ENCODE measurements at regions not wholly inside any gene's neighbourhood (a gene's known extent, or its start where the extent isn't known, plus 50 kb on each side); places are given as distances from the start of the nearest gene placed in this dataset.

- Histone ChIP-seq H3K4me3 (ENCODE audit: low read depth, low read length) (no peak overlapping the region), H3K9me3 (ENCODE audit: control insufficient read depth, insufficient read depth, low read depth, low read length) (no peaks in the 10 kb centered on the region; the same call in 1 of the 2 replicates), H3K27ac (ENCODE audit: extremely low read depth, low read depth, low read length) (no peak overlapping the region), H3K36me3 (ENCODE audit: control insufficient read depth in 2 of 2, insufficient read depth in 1 of 2, low read length in 2 of 2) (no peaks in the 10 kb centered on the region), H3K4me1 (ENCODE audit: control insufficient read depth, insufficient read depth, low read length) (peaks cover 2% of the 10 kb centered on the region)
- CTCF ChIA-PET: interaction anchor here (0.7 kb wide), 1 partner anchor 145 kb away, joined by 3 read pairs; no protein-coding TSS in a partner anchor
- TF ChIP-seq ZNF157 (tag by site-specific recombination; IDR thresholded peaks at IDR 0.05) (no peak), ZNF404 (tag by site-specific recombination; IDR thresholded peaks at IDR 0.05) (no peak), ZNF510 (tag by site-specific recombination; IDR thresholded peaks at IDR 0.05; ENCODE audit: insufficient replicate concordance) (no peak), ZNF354C (tag by site-specific recombination; IDR thresholded peaks at IDR 0.05; ENCODE audit: borderline replicate concordance, low read depth) (no peak), ZNF138 (tag by site-specific recombination; IDR thresholded peaks at IDR 0.05; ENCODE audit: borderline replicate concordance) (no peak), ZBTB20 (tag by site-specific recombination; IDR thresholded peaks at IDR 0.05) (no peak), ZNF785 (tag by site-specific recombination; IDR thresholded peaks at IDR 0.05) (no peak), SP7 (tag by site-specific recombination; IDR thresholded peaks at IDR 0.05) (no peak), ZNF76 (tag by site-specific recombination; IDR thresholded peaks at IDR 0.05; ENCODE audit: borderline replicate concordance, low read depth) (no peak), ZNF394 (tag by site-specific recombination; IDR thresholded peaks at IDR 0.05; ENCODE audit: borderline replicate concordance) (no peak), ZNF174 (tag by site-specific recombination; IDR thresholded peaks at IDR 0.05) (no peak), ZNF341 (tag by site-specific recombination; IDR thresholded peaks at IDR 0.05; ENCODE audit: low read depth) (no peak), ZNF16 (tag by site-specific recombination; IDR thresholded peaks at IDR 0.05; ENCODE audit: low read depth) (no peak), ZNF561 (tag by site-specific recombination; IDR thresholded peaks at IDR 0.05; ENCODE audit: borderline replicate concordance) (no peak), SCRT1 (tag by site-specific recombination; IDR thresholded peaks at IDR 0.05; ENCODE audit: borderline replicate concordance) (no peak), REST (tag by site-specific recombination; IDR thresholded peaks at IDR 0.05) (no peak), HOXD13 (CRISPR knock-in tag; IDR thresholded peaks at IDR 0.05; ENCODE audit: borderline replicate concordance) (no peak), ZNF707 (tag by site-specific recombination; IDR thresholded peaks at IDR 0.05) (no peak)
- POLR2A ChIA-PET: no interaction called here
Observed at GRCh38 chrX:140362861-140363260, 142.0 kb downstream of the SOX3 start.

GRCh38 chrX:140360924-140361323 is 143.9 kb downstream of the SOX3 start:
- H3K4me3 ChIP-seq (ENCODE audit: low read depth, low read length): no peak overlapping the region
- TF ChIP-seq ZNF488 (tag by site-specific recombination; IDR thresholded peaks at IDR 0.05): no peak
- no peak for TF ChIP-seq ZFP3 (tag by site-specific recombination; IDR thresholded peaks at IDR 0.05; ENCODE audit: low read depth)
- TF ChIP-seq ZNF174 (tag by site-specific recombination; IDR thresholded peaks at IDR 0.05): no peak
- TF ChIP-seq BCL11B (tag by site-specific recombination; IDR thresholded peaks at IDR 0.05; ENCODE audit: low read depth): no peak
- H3K27ac ChIP-seq (ENCODE audit: extremely low read depth, low read depth, low read length): no peak overlapping the region
- ChIA-PET CTCF (no interaction called here), POLR2A (no interaction called here)
- no peaks in the 10 kb centered on the region for H3K9me3 ChIP-seq (ENCODE audit: control insufficient read depth, insufficient read depth, low read depth, low read length)
- H3K4me1 ChIP-seq (ENCODE audit: control insufficient read depth, insufficient read depth, low read length): peaks cover 2% of the 10 kb centered on the region
- no peaks in the 10 kb centered on the region for H3K36me3 ChIP-seq (ENCODE audit: control insufficient read depth in 2 of 2, insufficient read depth in 1 of 2, low read length in 2 of 2)

All from HEK293 (cell line).